ENCODE measurements at regions not wholly inside any gene's neighbourhood (a gene's known extent, or its start where the extent isn't known, plus 50 kb on each side); places are given as distances from the start of the nearest gene placed in this dataset.

DNA sequence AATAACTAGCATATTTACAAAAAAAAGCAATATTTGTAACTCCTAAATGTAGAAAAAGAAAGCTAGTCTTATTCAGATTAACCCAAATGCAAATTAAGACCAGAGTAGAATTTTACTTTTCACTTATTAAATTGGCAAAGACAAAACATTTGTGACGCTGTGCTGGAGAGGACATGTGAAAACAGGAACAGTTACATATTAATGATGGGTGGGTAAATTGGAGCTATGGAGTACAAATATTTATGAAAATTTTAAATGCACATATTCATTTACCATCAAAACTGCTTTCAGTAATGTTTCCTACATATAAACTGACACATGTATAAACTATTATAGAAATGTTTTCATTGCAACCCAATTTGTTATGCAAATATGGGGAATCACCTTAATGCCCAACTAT, 278.9 kb upstream of the POU1F1 start:
- DNase-seq = no peak
- intact Hi-C loops (cut with DNase I; ENCODE audit: low total_unique reads) = no loop called here
- TF ChIP-seq, protein P1, sequence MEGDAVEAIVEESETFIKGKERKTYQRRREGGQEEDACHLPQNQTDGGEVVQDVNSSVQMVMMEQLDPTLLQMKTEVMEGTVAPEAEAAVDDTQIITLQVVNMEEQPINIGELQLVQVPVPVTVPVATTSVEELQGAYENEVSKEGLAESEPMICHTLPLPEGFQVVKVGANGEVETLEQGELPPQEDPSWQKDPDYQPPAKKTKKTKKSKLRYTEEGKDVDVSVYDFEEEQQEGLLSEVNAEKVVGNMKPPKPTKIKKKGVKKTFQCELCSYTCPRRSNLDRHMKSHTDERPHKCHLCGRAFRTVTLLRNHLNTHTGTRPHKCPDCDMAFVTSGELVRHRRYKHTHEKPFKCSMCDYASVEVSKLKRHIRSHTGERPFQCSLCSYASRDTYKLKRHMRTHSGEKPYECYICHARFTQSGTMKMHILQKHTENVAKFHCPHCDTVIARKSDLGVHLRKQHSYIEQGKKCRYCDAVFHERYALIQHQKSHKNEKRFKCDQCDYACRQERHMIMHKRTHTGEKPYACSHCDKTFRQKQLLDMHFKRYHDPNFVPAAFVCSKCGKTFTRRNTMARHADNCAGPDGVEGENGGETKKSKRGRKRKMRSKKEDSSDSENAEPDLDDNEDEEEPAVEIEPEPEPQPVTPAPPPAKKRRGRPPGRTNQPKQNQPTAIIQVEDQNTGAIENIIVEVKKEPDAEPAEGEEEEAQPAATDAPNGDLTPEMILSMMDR (IDR thresholded peaks at IDR 0.05) = no peak
- no peak for TF ChIP-seq POLR2A (IDR thresholded peaks at IDR 0.05)
- H3K27ac ChIP-seq = no peak overlapping the region
- no peaks in the 10 kb centered on the region for H3K36me3 ChIP-seq (ENCODE audit: low read depth, missing control alignments)
- H3K9me3 ChIP-seq = no peaks in the 10 kb centered on the region
- 0% methylated on average over 1 of the region's 1 CpG for WGBS, 2 donors
- no peak overlapping the region for H3K4me3 ChIP-seq
- H3K27me3 ChIP-seq = no peaks in the 10 kb centered on the region
- no peaks in the 10 kb centered on the region for H3K4me1 ChIP-seq

DNA sequence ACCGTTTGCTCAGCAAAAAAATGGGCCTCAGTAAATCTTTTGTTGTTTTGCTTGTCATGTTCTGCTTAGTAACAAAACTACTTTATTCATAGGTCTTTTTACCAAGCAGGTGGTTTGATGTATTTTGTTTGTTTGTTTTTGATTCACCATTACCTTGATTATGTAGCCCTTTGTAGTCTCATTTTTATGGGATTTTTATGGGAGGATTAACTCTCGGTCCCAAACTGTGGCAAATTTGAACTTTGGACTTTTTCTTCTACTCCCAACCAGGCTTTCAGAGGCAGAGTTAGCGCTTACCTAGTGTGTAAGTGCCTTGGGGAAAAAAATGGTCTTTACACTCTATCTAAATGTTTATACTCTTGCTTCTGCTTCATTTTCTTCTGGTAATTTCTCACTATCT, 276.7 kb upstream of the POU1F1 start:
- no peak for TF ChIP-seq POLR2A (IDR thresholded peaks at IDR 0.05)
- TF ChIP-seq, protein P1 (IDR thresholded peaks at IDR 0.05) = no peak
- Histone ChIP-seq H3K4me1 (no peaks in the 10 kb centered on the region), H3K27ac (no peak overlapping the region), H3K36me3 (ENCODE audit: low read depth, missing control alignments) (no peaks in the 10 kb centered on the region), H3K9me3 (no peaks in the 10 kb centered on the region), H3K4me3 (no peak overlapping the region), H3K27me3 (no peaks in the 10 kb centered on the region)
- intact Hi-C loops (cut with DNase I; ENCODE audit: low total_unique reads) = no loop called here
- WGBS, 2 donors = 74 to 80% methylated on average over 3 of the region's 3 CpGs
- no peak for DNase-seq

DNA sequence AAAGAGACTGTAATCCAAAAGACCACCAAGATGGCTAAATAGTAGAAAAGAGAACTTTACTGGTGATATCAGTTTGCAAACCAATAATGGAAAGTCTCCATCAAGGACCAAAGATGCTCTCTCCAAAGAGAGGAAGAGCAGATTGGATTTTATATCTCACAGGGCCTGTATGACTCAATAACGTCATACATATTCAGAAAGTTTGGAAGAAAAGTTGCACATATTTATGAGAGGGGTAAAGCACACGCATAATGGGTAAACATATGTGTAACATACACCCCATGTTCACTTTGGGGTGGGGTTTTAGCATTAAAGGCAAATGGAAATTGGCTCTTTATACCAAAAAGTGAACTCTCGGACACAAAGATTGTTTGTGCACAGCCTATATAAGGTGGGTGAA, 274.5 kb upstream of the POU1F1 start:
- Histone ChIP-seq H3K27me3 (no peaks in the 10 kb centered on the region), H3K9me3 (no peaks in the 10 kb centered on the region), H3K4me3 (no peak overlapping the region), H3K27ac (no peak overlapping the region), H3K36me3 (ENCODE audit: low read depth, missing control alignments) (no peaks in the 10 kb centered on the region), H3K4me1 (no peaks in the 10 kb centered on the region)
- intact Hi-C loops (cut with DNase I; ENCODE audit: low total_unique reads) = no loop called here
- WGBS, 2 donors = 92 to 93% methylated on average over 3 of the region's 3 CpGs
- no peak for TF ChIP-seq POLR2A (IDR thresholded peaks at IDR 0.05)
- DNase-seq = no peak

DNA sequence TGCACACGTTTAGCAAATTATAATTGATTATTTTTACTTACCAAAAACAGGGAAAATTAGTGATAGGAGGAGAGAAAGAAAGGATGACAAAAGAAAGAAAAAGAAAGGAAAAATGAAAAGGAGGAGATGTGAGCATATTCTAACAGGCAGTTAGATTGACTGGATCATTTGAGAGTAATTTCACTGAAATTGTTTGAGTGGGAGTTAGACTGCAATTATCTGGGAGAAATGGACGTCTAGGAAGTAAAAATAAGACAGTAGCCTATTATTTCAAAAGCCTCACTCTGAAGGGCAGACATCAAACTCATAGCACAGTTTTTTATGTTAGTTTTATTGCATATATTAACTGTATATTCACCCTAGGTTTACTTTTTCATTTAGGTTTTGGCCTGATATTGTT, 272.8 kb upstream of the POU1F1 start:
- intact Hi-C loops (cut with DNase I; ENCODE audit: low total_unique reads) = no loop called here
- no peaks in the 10 kb centered on the region for H3K36me3 ChIP-seq (ENCODE audit: low read depth, missing control alignments)
- H3K27me3 ChIP-seq = no peaks in the 10 kb centered on the region
- H3K9me3 ChIP-seq = no peaks in the 10 kb centered on the region
- WGBS, 2 donors = 48 to 54% methylated on average over 2 of the region's 2 CpGs
- H3K4me1 ChIP-seq = no peaks in the 10 kb centered on the region
- no peak for DNase-seq
- no peak overlapping the region for H3K4me3 ChIP-seq
- no peak overlapping the region for H3K27ac ChIP-seq
- TF ChIP-seq, protein P1 (IDR thresholded peaks at IDR 0.05) = no peak
- TF ChIP-seq POLR2A (IDR thresholded peaks at IDR 0.05) = no peak

DNA sequence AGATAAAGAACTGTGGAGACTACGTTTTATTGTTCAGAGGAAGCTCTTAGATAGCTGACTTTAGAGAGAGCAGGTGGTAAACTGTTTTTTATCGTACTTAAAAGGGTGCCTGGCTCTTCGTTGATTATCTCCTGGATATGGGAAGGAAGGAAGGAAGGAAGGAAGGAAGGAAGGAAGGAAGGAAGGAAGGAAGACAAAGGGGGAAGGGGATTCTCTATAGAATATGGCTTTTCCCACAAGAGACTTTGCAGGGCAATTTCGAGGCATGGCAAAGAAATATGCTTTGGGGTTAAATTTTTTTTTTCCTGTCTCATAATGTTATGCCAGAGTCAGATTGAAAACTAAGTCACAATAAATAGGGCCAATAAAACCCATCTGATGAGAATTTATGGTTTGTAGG, 271.9 kb upstream of the POU1F1 start:
- no peak for TF ChIP-seq POLR2A (IDR thresholded peaks at IDR 0.05)
- TF ChIP-seq, protein P1 (IDR thresholded peaks at IDR 0.05) = no peak
- H3K27me3 ChIP-seq = no peaks in the 10 kb centered on the region
- DNase-seq = no peak
- H3K9me3 ChIP-seq = no peaks in the 10 kb centered on the region
- no peak overlapping the region for H3K4me3 ChIP-seq
- H3K4me1 ChIP-seq = no peaks in the 10 kb centered on the region
- WGBS, 2 donors = 74 to 82% methylated on average over 4 of the region's 4 CpGs
- intact Hi-C loops (cut with DNase I; ENCODE audit: low total_unique reads) = no loop called here
- H3K27ac ChIP-seq = no peak overlapping the region
- no peaks in the 10 kb centered on the region for H3K36me3 ChIP-seq (ENCODE audit: low read depth, missing control alignments)
